Spleen (tissue), 11 donors: ENCODE measurements at regions not wholly inside any gene's neighbourhood (a gene's known extent, or its start where the extent isn't known, plus 50 kb on each side); places are given as distances from the start of the nearest gene placed in this dataset.

Experiments
- DNase-seq: peaks from one replicate; pipeline ENCODE4 v3.0.0-alpha.2; 2020
- H3K27ac ChIP-seq, 8 donors: fragments of 200-600 bp; sonication (generic) in 7 of 8; 1 replicate in 4 of 8; 2 replicates in 4 of 8; pipeline versions ENCODE4 v1.5.0 to v1.8.0; 2016 to 2021; ENCODE audit warnings: inconsistent platforms in 4 of 8, mild to moderate bottlenecking in 4 of 8, moderate library complexity in 1 of 8
- H3K27me3 ChIP-seq, 7 donors: fragments of 200-600 bp; sonication (generic) in 6 of 7; replicated peaks in 1 of 7; 1 replicate in 4 of 7; 2 replicates in 3 of 7; pipeline versions ENCODE4 v1.5.0 to v1.8.0; 2016 to 2021; ENCODE audit warnings: inconsistent platforms in 3 of 7, mild to moderate bottlenecking in 1 of 7
- H3K36me3 ChIP-seq, 6 donors: fragments of 200-600 bp; sonication (generic) in 5 of 6; 1 replicate in 4 of 6; 2 replicates in 2 of 6; pipeline versions ENCODE4 v1.5.0 to v1.8.0; 2016 to 2021; ENCODE audit warnings: inconsistent platforms in 2 of 6
- H3K4me1 ChIP-seq, 6 donors: fragments of 200-600 bp; sonication (generic) in 5 of 6; 1 replicate in 3 of 6; 2 replicates in 3 of 6; pipeline versions ENCODE4 v1.5.0 to v1.8.0; 2016 to 2021; ENCODE audit warnings: inconsistent platforms in 3 of 6
- H3K4me3 ChIP-seq, 8 donors: fragments of 200-600 bp; sonication (generic) in 7 of 8; 1 replicate in 4 of 8; 2 replicates in 4 of 8; pipeline versions ENCODE4 v1.5.0 to v1.8.0; 2016 to 2021; ENCODE audit warnings: inconsistent platforms in 4 of 8, mild to moderate bottlenecking in 4 of 8, moderate library complexity in 2 of 8
- H3K9me3 ChIP-seq, 8 donors: fragments of 200-600 bp; sonication (generic) in 7 of 8; 1 replicate in 4 of 8; 2 replicates in 4 of 8; pipeline versions ENCODE4 v1.5.0 to v1.8.0; 2016 to 2021; ENCODE audit warnings: inconsistent platforms in 4 of 8
- POLR2A ChIP-seq, 3 donors: fragments of 450-650 bp; IDR thresholded peaks; one replicate each; pipeline ENCODE4 v1.5.1; 2017; ENCODE audit warnings: antibody characterized with exemption in 3 of 3, mild to moderate bottlenecking in 1 of 3
- POLR2AphosphoS5 ChIP-seq, 3 donors: sonication (generic); formaldehyde crosslinking; IDR thresholded peaks; one replicate each; pipeline ENCODE4 v1.5.1; 2017; ENCODE audit warnings: antibody characterized with exemption in 3 of 3
- WGBS, 5 donors: extraction: QIAGEN DNeasy Blood & Tissue Kit in 3 of 5; methylation state at CpG; one replicate each; pipeline versions ENCODE4 v1.1.5 to v1.1.7; 2013 to 2018; 5-methylcytosine and 5-hydroxymethylcytosine counted together
- intact Hi-C: fragments of 100-400 bp; cut with DNase I; formaldehyde crosslinking; loops from one replicate; pipeline ENCODE4 v1.15.0; 2023; ENCODE audit warnings: low total_unique reads
- TF ChIP-seq, protein P1 (sequence below), 11 experiments: fragments of 200-600 bp in 7 of 11; fragments of 450-650 bp in 4 of 11; sonication (generic) in 4 of 11; IDR thresholded peaks in 8 of 11; conservative IDR thresholded peaks in 3 of 11; 1 replicate in 7 of 11; 2 replicates in 4 of 11; pipeline versions ENCODE4 v1.4.0 to v1.8.0; 2016 to 2021; ENCODE audit warnings: antibody characterized with exemption in 11 of 11, inconsistent platforms in 4 of 11, mild to moderate bottlenecking in 1 of 11
- donor health status: healthy with polysubstance abuse.
- donor health status: DM: no; HTN: no; CAD: no; lungs with moderate emphysema.
- donor health status: DM: no; HTN: no; CAD: no.
- donor health status: Bipolar disorder and iron deficiency.
- donor health status: healthy.
- donor health status: DM: no; HTN: no; CAD: no.
- donor health status: DM: yes; HTN: yes; CAD: no.

DNA sequence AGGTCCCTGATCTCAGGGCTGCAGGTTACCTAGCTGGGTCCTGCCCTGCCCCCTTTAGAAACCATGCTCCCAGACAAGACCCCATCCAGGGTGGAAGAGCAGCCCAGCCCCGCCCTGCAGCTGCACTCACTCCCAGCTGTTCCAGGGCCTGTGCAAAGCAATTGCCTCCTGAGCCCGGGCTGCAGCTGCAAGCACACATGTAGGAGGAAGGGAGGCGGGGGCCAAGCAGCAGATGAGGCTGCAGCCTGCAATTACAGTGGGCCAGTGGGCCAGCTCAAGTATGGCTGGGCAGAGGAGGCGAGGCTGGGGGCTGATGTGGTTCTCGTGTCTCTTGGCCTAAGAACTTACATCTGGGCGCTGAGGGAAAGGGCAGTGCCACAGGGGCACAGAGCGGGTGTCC, 65.4 kb upstream of the TUBA3E start:
- no peaks in the 10 kb centered on the region for H3K9me3 ChIP-seq
- 74 to 86% (median 80%) methylated on average over 6 to 7 of the region's 7 CpGs for WGBS, 5 donors
- DNase-seq, result no peak
- no peaks in the 10 kb centered on the region for H3K36me3 ChIP-seq
- peaks cover 0 to 50% (median 0%) of the 10 kb centered on the region in 7 donors for H3K27me3 ChIP-seq
- H3K4me1 ChIP-seq, result no peaks in the 10 kb centered on the region
- TF ChIP-seq POLR2AphosphoS5 (IDR thresholded peaks at IDR 0.05), result no peak
- TF ChIP-seq, protein P1, sequence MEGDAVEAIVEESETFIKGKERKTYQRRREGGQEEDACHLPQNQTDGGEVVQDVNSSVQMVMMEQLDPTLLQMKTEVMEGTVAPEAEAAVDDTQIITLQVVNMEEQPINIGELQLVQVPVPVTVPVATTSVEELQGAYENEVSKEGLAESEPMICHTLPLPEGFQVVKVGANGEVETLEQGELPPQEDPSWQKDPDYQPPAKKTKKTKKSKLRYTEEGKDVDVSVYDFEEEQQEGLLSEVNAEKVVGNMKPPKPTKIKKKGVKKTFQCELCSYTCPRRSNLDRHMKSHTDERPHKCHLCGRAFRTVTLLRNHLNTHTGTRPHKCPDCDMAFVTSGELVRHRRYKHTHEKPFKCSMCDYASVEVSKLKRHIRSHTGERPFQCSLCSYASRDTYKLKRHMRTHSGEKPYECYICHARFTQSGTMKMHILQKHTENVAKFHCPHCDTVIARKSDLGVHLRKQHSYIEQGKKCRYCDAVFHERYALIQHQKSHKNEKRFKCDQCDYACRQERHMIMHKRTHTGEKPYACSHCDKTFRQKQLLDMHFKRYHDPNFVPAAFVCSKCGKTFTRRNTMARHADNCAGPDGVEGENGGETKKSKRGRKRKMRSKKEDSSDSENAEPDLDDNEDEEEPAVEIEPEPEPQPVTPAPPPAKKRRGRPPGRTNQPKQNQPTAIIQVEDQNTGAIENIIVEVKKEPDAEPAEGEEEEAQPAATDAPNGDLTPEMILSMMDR (IDR thresholded peaks at IDR 0.05 in 8 of 11, conservative IDR thresholded peaks at IDR 0.05 in 3 of 11), result no peak
- no peak for TF ChIP-seq POLR2A (IDR thresholded peaks at IDR 0.05)
- intact Hi-C loops, result no loop called here
- H3K27ac ChIP-seq, result no peak overlapping the region
- H3K4me3 ChIP-seq, result no peak overlapping the region

DNA sequence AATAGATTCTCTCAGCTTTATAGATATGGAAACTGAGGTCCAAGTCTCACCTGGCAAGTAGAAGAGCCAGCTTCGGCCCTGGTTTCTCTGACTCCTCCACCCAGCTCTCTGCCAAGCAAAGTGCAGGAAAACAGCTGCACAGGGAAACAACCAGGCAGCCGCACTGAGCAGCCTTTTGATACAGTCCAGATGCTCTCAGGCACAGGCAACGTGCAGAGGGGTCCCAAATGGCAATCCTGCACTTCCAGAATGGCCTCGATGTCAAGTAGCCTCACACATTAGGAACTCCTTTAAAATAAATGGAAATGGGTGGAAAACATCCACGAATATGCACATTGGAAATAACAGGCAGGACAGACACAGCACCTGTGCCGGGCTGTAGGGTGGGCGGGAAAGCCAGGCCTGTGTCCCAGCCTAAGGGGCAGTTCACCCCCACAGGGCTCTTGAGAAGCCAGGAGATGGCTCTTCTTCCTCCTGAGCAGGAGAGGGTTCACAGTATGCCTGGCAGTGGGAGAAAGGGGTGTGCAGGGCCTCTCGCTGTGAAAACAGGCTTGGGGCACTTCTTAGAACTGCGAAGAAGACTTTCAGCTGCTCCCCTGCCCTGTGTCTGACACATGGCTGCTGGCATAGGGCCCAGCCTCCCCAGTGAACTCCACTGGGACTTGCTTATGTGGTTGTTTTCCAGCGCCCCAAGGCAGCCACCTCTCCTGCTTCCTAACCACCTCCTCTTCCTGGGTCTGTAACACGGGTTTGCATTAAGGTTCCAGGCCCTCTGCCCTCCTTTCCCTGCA, 63.9 kb upstream of the TUBA3E start:
- Histone ChIP-seq H3K4me1 (no peaks in the 10 kb centered on the region), H3K9me3 (no peaks in the 10 kb centered on the region), H3K27me3 (peaks cover 0 to 45% (median 0%) of the 10 kb centered on the region in 7 donors), H3K27ac (no peak overlapping the region), H3K36me3 (no peaks in the 10 kb centered on the region), H3K4me3 (no peak overlapping the region)
- TF ChIP-seq POLR2A (IDR thresholded peaks at IDR 0.05) (no peak), POLR2AphosphoS5 (IDR thresholded peaks at IDR 0.05) (no peak)
- TF ChIP-seq, protein P1 (IDR thresholded peaks at IDR 0.05 in 8 of 11, conservative IDR thresholded peaks at IDR 0.05 in 3 of 11), result no peak
- intact Hi-C loops, result no loop called here
- no peak for DNase-seq
- WGBS, 5 donors, result 53 to 73% (median 64%) methylated on average over 11 of the region's 11 CpGs

DNA sequence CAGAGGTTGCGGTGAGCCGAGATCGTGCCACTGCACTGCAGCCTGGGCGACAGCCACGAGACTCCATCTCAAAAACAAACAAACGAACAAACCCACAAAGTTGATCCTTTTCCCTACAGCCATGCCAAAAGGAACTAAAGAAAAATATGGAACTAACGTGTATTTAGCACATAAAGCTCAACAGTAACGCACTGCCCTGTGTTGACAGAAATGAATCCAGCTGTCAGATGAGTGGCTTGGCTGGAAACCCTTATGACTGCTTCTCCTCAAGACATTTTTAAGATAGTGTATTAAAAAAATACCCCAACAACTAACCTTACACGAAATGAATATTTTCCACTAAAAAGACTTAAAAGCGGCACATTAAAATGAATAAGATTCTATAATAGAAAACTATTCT, 62.9 kb upstream of the TUBA3E start:
- Histone ChIP-seq H3K36me3 (no peaks in the 10 kb centered on the region), H3K27me3 (peaks cover 0 to 42% (median 0%) of the 10 kb centered on the region in 7 donors), H3K4me1 (no peaks in the 10 kb centered on the region), H3K9me3 (no peaks in the 10 kb centered on the region), H3K27ac (no peak overlapping the region), H3K4me3 (no peak overlapping the region)
- 77 to 88% (median 82%) methylated on average over 10 of the region's 10 CpGs for WGBS, 5 donors
- TF ChIP-seq POLR2AphosphoS5 (IDR thresholded peaks at IDR 0.05), result no peak
- no peak for TF ChIP-seq POLR2A (IDR thresholded peaks at IDR 0.05)
- TF ChIP-seq, protein P1 (IDR thresholded peaks at IDR 0.05 in 8 of 11, conservative IDR thresholded peaks at IDR 0.05 in 3 of 11), result no peak
- DNase-seq, result no peak
- intact Hi-C loops, result no loop called here

DNA sequence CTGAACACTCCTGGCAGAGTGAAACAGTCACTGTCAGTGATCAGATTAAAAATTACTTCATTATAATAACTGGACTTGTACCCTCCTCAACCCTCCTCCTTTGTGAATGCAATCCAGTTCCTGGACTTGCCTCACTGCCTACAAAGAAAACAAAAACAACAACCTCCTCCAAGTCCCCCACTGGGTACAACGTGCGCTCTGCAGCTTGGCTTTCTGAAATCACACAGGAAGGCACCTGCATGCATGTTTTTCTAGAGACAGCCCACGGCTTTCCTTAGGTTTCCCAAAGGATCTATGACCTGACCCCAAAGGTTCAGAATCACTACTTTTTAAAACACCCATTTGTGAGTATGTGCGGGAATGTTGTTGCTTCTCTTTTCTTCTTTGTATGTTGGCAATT, 61.4 kb upstream of the TUBA3E start:
- Histone ChIP-seq H3K27ac (no peak overlapping the region), H3K36me3 (no peaks in the 10 kb centered on the region), H3K4me1 (no peaks in the 10 kb centered on the region), H3K27me3 (peaks cover 0 to 44% (median 0%) of the 10 kb centered on the region in 7 donors), H3K9me3 (no peaks in the 10 kb centered on the region), H3K4me3 (no peak overlapping the region)
- WGBS, 5 donors, result 54 to 63% (median 54%) methylated on average over 4 of the region's 4 CpGs
- no peak for DNase-seq
- intact Hi-C loops, result no loop called here
- TF ChIP-seq, protein P1 (IDR thresholded peaks at IDR 0.05 in 8 of 11, conservative IDR thresholded peaks at IDR 0.05 in 3 of 11), result no peak
